ENCODE measurements at regions not wholly inside any gene's neighbourhood (a gene's known extent, or its start where the extent isn't known, plus 50 kb on each side); places are given as distances from the start of the nearest gene placed in this dataset.

- Histone ChIP-seq H3K4me3 (no peak overlapping the region), H2AFZ (ENCODE audit: low read depth, low read length) (no peak overlapping the region), H3K9me1 (ENCODE audit: control insufficient read depth, insufficient read depth, low read length) (no peaks in the 10 kb centered on the region), H3K27ac (ENCODE audit: extremely low read depth, low read depth, low read length) (no peak overlapping the region), H3K9me3 (replicated peaks; ENCODE audit: control insufficient read depth, insufficient read depth, low read depth, low read length) (no peaks in the 10 kb centered on the region), H4K20me1 (replicated peaks; ENCODE audit: control insufficient read depth, insufficient read depth, low read length) (no peaks in the 10 kb centered on the region), H3K9ac (ENCODE audit: insufficient read depth in 1 of 2, low read depth in 2 of 2, low read length in 2 of 2) (no peak overlapping the region), H3K4me1 (replicated peaks in 1 of 2; ENCODE audit: control insufficient read depth in 2 of 2, insufficient read depth in 2 of 2, low read length in 2 of 2) (no peaks in the 10 kb centered on the region), H3K79me2 (ENCODE audit: control insufficient read depth, insufficient read depth, low read length) (no peaks in the 10 kb centered on the region), H3K4me2 (ENCODE audit: insufficient read depth, low read length) (no peak overlapping the region), H3K27me3 (ENCODE audit: control insufficient read depth in 2 of 2, insufficient read depth in 2 of 2, low read length in 2 of 2) (no peaks in the 10 kb centered on the region), H3K36me3 (ENCODE audit: control insufficient read depth, insufficient read depth, low read length) (no peaks in the 10 kb centered on the region)
- WGBS (ENCODE audit: insufficient coverage, low coverage, missing lambda C conversion rate): 1% methylated on average over 7 of the region's 7 CpGs
- in situ Hi-C loops (cut with MboI): no loop called here
- CTCF ChIA-PET (ENCODE audit: low intra/inter-chr PET ratio): no interaction called here
- ATAC-seq: no peak
- FAIRE-seq: no peak
- TF ChIP-seq BRD9 (IDR thresholded peaks at IDR 0.05; ENCODE audit: low read depth, partially characterized antibody): no peak
- DNase-seq (ENCODE audit: extremely low read depth in 1 of 4, low spot score in 3 of 4): no peak
- BruUV-seq (replicated peaks): no TSS peak
- POLR2A ChIA-PET: no interaction called here
- intact Hi-C loops (cut with micrococcal nuclease): no loop called here
Observed at GRCh38 chr9:103872811-103873210, 221.3 kb upstream of the SMC2 start.

DNA sequence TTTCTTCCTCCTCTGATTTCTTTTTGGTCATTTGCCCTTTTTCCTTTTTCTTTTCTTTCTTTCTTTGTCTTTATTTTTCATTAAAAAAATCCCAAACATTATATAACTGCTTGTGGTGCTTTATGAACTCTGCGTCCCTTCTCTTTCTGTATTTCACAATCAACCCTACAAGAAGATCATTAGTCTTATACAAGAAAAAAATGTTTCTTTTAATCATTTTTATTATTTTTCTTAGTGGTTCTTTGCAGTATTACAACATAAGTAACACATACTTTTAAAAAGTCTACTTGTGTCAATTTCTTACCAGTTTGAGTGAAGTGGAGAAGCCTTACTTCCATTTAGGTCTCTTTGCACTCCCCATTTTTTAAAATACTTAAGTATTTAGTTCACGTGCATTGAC, 212.7 kb upstream of the SMC2 start:
- in situ Hi-C loops (cut with MboI): no loop called here
- no peak for ATAC-seq
- no peak for TF ChIP-seq BRF2 (IDR thresholded peaks at IDR 0.05; ENCODE audit: borderline replicate concordance, insufficient read depth, insufficient read length)
- no peak for TF ChIP-seq SMC3 (conservative IDR thresholded peaks at IDR 0.05; ENCODE audit: insufficient read depth, low read depth, low read length)
- TF ChIP-seq ZNF263 (CRISPR knock-in tag; IDR thresholded peaks at IDR 0.05; ENCODE audit: borderline replicate concordance): no peak
- no peak for TF ChIP-seq PURB (CRISPR knock-in tag; IDR thresholded peaks at IDR 0.05; ENCODE audit: low read depth)
- no peak for TF ChIP-seq ZNF644 (tag; IDR thresholded peaks at IDR 0.05; ENCODE audit: low read depth)
- TF ChIP-seq GABPB1 (CRISPR knock-in tag; IDR thresholded peaks at IDR 0.05): no peak
- no peak for TF ChIP-seq ZBTB49 (CRISPR knock-in tag; IDR thresholded peaks at IDR 0.05; ENCODE audit: borderline replicate concordance)
- TF ChIP-seq ZNF143 (CRISPR knock-in tag; IDR thresholded peaks at IDR 0.05): no peak
- TF ChIP-seq ZBTB5 (IDR thresholded peaks at IDR 0.05): no peak
- TF ChIP-seq TARDBP (IDR thresholded peaks at IDR 0.05): no peak
- no peak for TF ChIP-seq EGR1 (conservative IDR thresholded peaks at IDR 0.05)

More for the DNA sequence above, 212.7 kb upstream of the SMC2 start:
- H2AFZ ChIP-seq (ENCODE audit: low read depth, low read length): no peak overlapping the region
- BruUV-seq (replicated peaks): no TSS peak
- no peak for DNase-seq (ENCODE audit: extremely low read depth in 1 of 4, low spot score in 3 of 4)
- H3K79me2 ChIP-seq (ENCODE audit: control insufficient read depth, insufficient read depth, low read length): no peaks in the 10 kb centered on the region
- ChIA-PET POLR2A (no interaction called here), CTCF (ENCODE audit: low intra/inter-chr PET ratio) (no interaction called here)
- H3K27ac ChIP-seq (ENCODE audit: extremely low read depth, low read depth, low read length): no peak overlapping the region
- no peaks in the 10 kb centered on the region for H3K9me1 ChIP-seq (ENCODE audit: control insufficient read depth, insufficient read depth, low read length)
- no peaks in the 10 kb centered on the region; the same call in 1 of the 2 replicates for H3K9me3 ChIP-seq (replicated peaks; ENCODE audit: control insufficient read depth, insufficient read depth, low read depth, low read length)
- no peaks in the 10 kb centered on the region for H3K36me3 ChIP-seq (ENCODE audit: control insufficient read depth, insufficient read depth, low read length)
- no peak overlapping the region for H3K4me3 ChIP-seq
- no peak overlapping the region for H3K9ac ChIP-seq (ENCODE audit: insufficient read depth in 1 of 2, low read depth in 2 of 2, low read length in 2 of 2)
- intact Hi-C loops (cut with micrococcal nuclease): no loop called here
- no peak for FAIRE-seq
- H3K27me3 ChIP-seq (ENCODE audit: control insufficient read depth in 2 of 2, insufficient read depth in 2 of 2, low read length in 2 of 2): no peaks in the 10 kb centered on the region
- 6% methylated on average over 2 of the region's 2 CpGs for WGBS (ENCODE audit: insufficient coverage, low coverage, missing lambda C conversion rate)
- no peaks in the 10 kb centered on the region for H3K4me1 ChIP-seq (replicated peaks in 1 of 2; ENCODE audit: control insufficient read depth in 2 of 2, insufficient read depth in 2 of 2, low read length in 2 of 2)
- no peak overlapping the region for H3K4me2 ChIP-seq (ENCODE audit: insufficient read depth, low read length)
- H4K20me1 ChIP-seq (replicated peaks; ENCODE audit: control insufficient read depth, insufficient read depth, low read length): no peaks in the 10 kb centered on the region
